A673 (cell line): ENCODE measurements at regions not wholly inside any gene's neighbourhood (a gene's known extent, or its start where the extent isn't known, plus 50 kb on each side); places are given as distances from the start of the nearest gene placed in this dataset.

Experiments
- BruUV-seq: library from RNA; stranded (reverse); fragments of 400-500 nt; replicated peaks from 2 replicates; lab custom pipeline; 2021; lab: Mats Ljungman, UMichigan
- CTCF ChIA-PET: fragments of 300-600 bp; sonication (Branson Sonifier 250); formaldehyde crosslinking; loops from one replicate; lab custom pipeline; 2022; ENCODE audit warnings: antibody characterized with exemption; lab: Charles Lee
- POLR2A ChIA-PET: fragments of 300-600 bp; sonication (Branson Sonifier 250); formaldehyde crosslinking; loops from one replicate; lab custom pipeline; 2022; ENCODE audit warnings: antibody characterized with exemption; ENCODE audit not compliant: low non-redundant PET; lab: Charles Lee
- DNase-seq: peaks from one replicate; pipeline ENCODE4 v3.0.0-alpha.2; 2015; ENCODE audit warnings: low spot score
- H3K27ac ChIP-seq: fragments of 200-600 bp; sonication (generic); 2 replicates; pipeline ENCODE4 v1.5.1; 2016; ENCODE audit warnings: mixed run types, low read depth, mild to moderate bottlenecking, mixed read lengths, antibody characterized with exemption, low read length; ENCODE audit not compliant: poor library complexity, severe bottlenecking
- H3K27me3 ChIP-seq: fragments of 200-600 bp; sonication (generic); replicated peaks from 2 replicates; pipeline ENCODE4 v1.6.1; 2017; ENCODE audit warnings: mixed run types, low read depth, mild to moderate bottlenecking, mixed read lengths, antibody characterized with exemption, low read length; ENCODE audit not compliant: insufficient read depth, poor library complexity
- H3K36me3 ChIP-seq: fragments of 200-600 bp; sonication (generic); 2 replicates; pipeline ENCODE4 v1.6.1; 2016; ENCODE audit warnings: mixed run types, mild to moderate bottlenecking, mixed read lengths, antibody characterized with exemption, low read length; ENCODE audit not compliant: insufficient read depth, poor library complexity, severe bottlenecking
- H3K4me1 ChIP-seq: fragments of 200-600 bp; sonication (generic); 2 replicates; pipeline ENCODE4 v1.6.1; 2017; ENCODE audit warnings: mixed run types, mild to moderate bottlenecking, mixed read lengths, antibody characterized with exemption, low read length; ENCODE audit not compliant: insufficient read depth, poor library complexity, severe bottlenecking
- H3K4me3 ChIP-seq: fragments of 200-600 bp; sonication (generic); 2 replicates; pipeline ENCODE4 v1.5.1; 2016; ENCODE audit warnings: low read depth, mixed run types, mild to moderate bottlenecking, mixed read lengths, low read length; ENCODE audit not compliant: poor library complexity, severe bottlenecking
- H3K9me3 ChIP-seq: fragments of 200-600 bp; sonication (generic); 2 replicates; pipeline ENCODE4 v1.6.1; 2016; ENCODE audit warnings: mixed run types, low read depth, mild to moderate bottlenecking, mixed read lengths, antibody characterized with exemption, low read length; ENCODE audit not compliant: poor library complexity, severe bottlenecking
- EZH2 ChIP-seq: fragments of 200-600 bp; sonication (generic); IDR thresholded peaks from 2 replicates; pipeline ENCODE4 v1.6.1; 2017; ENCODE audit warnings: borderline replicate concordance, low read depth, mild to moderate bottlenecking, mixed read lengths, antibody characterized with exemption, low read length; ENCODE audit not compliant: poor library complexity, severe bottlenecking
- intact Hi-C: fragments of 100-400 bp; cut with micrococcal nuclease; formaldehyde crosslinking; loops from one replicate; pipeline ENCODE4 v1.10.0; 2022; ENCODE audit not compliant: unreplicated experiment
- TF ChIP-seq, protein P1 (sequence below): fragments of 300-800, 200-600 bp; sonication (generic); conservative IDR thresholded peaks from 2 replicates; pipeline ENCODE4 v1.5.1; 2017; ENCODE audit warnings: low read depth, mild to moderate bottlenecking, antibody characterized with exemption, low read length, moderate library complexity, mixed read lengths

DNA sequence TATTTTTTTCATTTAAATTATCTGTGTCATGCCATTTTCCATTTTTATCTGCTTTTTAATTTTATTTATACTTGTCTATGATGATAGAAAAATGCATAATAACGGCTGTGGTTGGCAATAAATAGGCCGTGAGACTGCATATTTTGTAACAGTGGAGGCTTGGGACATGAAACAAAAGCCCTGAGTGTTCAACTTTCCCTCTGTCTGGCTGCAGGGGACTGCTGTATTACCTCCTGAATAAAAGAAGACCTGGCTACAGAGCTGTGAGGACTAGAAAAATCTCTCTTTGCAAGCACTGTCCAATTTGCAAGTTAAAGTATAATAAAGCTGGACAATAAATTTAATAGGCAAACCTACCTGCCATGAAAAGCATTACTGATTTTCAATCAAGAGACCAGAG lies 82.1 kb downstream of the MAGEB10 start:
- Histone ChIP-seq H3K27ac (no peak overlapping the region), H3K27me3 (no peaks in the 10 kb centered on the region), H3K36me3 (no peaks in the 10 kb centered on the region), H3K4me1 (no peaks in the 10 kb centered on the region), H3K4me3 (no peak overlapping the region), H3K9me3 (no peaks in the 10 kb centered on the region)
- POLR2A ChIA-PET, result no interaction called here
- no peak for TF ChIP-seq EZH2
- TF ChIP-seq, protein P1, sequence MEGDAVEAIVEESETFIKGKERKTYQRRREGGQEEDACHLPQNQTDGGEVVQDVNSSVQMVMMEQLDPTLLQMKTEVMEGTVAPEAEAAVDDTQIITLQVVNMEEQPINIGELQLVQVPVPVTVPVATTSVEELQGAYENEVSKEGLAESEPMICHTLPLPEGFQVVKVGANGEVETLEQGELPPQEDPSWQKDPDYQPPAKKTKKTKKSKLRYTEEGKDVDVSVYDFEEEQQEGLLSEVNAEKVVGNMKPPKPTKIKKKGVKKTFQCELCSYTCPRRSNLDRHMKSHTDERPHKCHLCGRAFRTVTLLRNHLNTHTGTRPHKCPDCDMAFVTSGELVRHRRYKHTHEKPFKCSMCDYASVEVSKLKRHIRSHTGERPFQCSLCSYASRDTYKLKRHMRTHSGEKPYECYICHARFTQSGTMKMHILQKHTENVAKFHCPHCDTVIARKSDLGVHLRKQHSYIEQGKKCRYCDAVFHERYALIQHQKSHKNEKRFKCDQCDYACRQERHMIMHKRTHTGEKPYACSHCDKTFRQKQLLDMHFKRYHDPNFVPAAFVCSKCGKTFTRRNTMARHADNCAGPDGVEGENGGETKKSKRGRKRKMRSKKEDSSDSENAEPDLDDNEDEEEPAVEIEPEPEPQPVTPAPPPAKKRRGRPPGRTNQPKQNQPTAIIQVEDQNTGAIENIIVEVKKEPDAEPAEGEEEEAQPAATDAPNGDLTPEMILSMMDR, result no peak
- no peak for DNase-seq
- no TSS peak for BruUV-seq
- CTCF ChIA-PET, result no interaction called here
- intact Hi-C loops, result no loop called here

DNA sequence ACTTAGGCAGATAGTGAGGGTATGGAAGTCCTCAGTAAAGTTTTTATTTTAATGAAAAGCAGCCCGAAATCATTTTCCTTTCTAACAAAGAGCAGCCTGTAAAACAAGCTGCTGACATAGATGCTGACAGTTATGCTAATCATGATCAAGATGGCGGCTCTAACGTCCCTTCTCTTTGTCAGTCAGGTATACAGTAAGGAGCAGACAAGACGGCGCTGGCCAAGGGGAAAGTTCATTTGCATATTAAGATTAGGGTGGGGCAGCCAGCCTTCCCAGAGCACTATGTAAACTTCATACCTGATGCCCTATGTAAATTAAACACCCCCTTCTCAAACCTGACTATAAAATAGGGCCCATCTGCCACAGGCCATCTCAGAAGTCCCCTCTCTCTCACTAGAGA lies 76.9 kb downstream of the MAGEB10 start:
- ChIA-PET CTCF (no interaction called here), POLR2A (no interaction called here)
- BruUV-seq, result no TSS peak
- TF ChIP-seq, protein P1, result no peak
- no peak for TF ChIP-seq EZH2
- DNase-seq, result no peak
- Histone ChIP-seq H3K4me1 (no peaks in the 10 kb centered on the region), H3K27ac (no peak overlapping the region), H3K36me3 (no peaks in the 10 kb centered on the region), H3K9me3 (no peaks in the 10 kb centered on the region), H3K4me3 (no peak overlapping the region), H3K27me3 (no peaks in the 10 kb centered on the region)
- intact Hi-C loops, result no loop called here

DNA sequence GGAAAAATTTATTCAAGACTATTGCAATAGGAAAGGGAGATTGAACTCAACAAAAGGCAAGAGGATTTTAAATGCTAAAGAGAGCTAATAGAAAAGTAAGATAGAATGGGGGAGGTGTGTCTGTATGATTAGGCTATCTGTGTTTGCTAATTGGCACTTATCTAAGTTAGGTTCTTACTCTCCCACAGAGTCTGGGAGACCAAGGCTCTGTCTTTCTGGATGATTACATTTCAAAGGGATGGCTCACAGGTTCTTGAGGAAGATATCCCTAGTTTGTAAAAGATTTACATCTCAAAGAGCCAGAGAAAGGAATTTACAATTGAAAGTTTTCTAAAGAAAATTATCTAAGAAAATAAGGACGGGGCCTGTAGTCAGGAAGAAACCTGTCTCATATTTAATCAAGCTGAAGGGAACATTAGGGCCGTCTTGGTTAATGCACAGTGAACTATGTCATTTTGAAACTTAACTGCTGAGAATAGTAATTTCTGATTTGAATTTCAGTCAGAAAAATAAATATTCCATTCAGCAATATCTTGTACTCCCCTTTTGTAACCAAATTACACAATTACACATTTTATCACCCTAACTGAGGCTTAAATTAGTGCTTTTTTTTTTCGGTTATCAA lies 75.8 kb downstream of the MAGEB10 start:
- Histone ChIP-seq H3K4me1 (no peaks in the 10 kb centered on the region), H3K4me3 (no peak overlapping the region), H3K36me3 (no peaks in the 10 kb centered on the region), H3K27ac (no peak overlapping the region), H3K27me3 (no peaks in the 10 kb centered on the region), H3K9me3 (no peaks in the 10 kb centered on the region)
- POLR2A ChIA-PET, result no interaction called here
- intact Hi-C loops, result no loop called here
- TF ChIP-seq, protein P1, result no peak
- TF ChIP-seq EZH2, result no peak
- no TSS peak for BruUV-seq
- DNase-seq, result no peak
- CTCF ChIA-PET, result no interaction called here
